ENCODE measurements at regions not wholly inside any gene's neighbourhood (a gene's known extent, or its start where the extent isn't known, plus 50 kb on each side); places are given as distances from the start of the nearest gene placed in this dataset.

GRCh38 chr15:79516155-79516554 is 84.0 kb downstream of the MINAR1 start:
- Histone ChIP-seq H3K36me3 (ENCODE audit: control insufficient read depth, low read length) (no peaks in the 10 kb centered on the region), H3K9me3 (ENCODE audit: control insufficient read depth, insufficient read depth, low read length) (no peaks in the 10 kb centered on the region), H3K79me2 (ENCODE audit: control insufficient read depth, low read length) (no peaks in the 10 kb centered on the region), H3K27ac (ENCODE audit: low read depth, low read length) (no peak overlapping the region), H3K9me2 (replicated peaks; ENCODE audit: control insufficient read depth, low read length) (no peaks in the 10 kb centered on the region), H3F3A (ENCODE audit: control insufficient read depth, insufficient read depth) (no peaks in the 10 kb centered on the region), H3K27me3 (ENCODE audit: control insufficient read depth, low read length) (no peaks in the 10 kb centered on the region), H3K4me2 (ENCODE audit: low read length) (no peak overlapping the region), H4K20me1 (ENCODE audit: control insufficient read depth, insufficient read depth, low read depth, low read length) (no peaks in the 10 kb centered on the region), H3K4me3 (ENCODE audit: low read length) (no peak overlapping the region), H3K4me1 (ENCODE audit: control insufficient read depth, low read length) (no peaks in the 10 kb centered on the region)
- TF ChIP-seq CTCF (IDR thresholded peaks at IDR 0.05; ENCODE audit: low read depth, low read length, poor library complexity, severe bottlenecking), result no peak
- no peak for TF ChIP-seq EZH2phosphoT487 (IDR thresholded peaks at IDR 0.05; ENCODE audit: borderline replicate concordance, low read length)

GRCh38 chr15:79516646-79517045 is 84.5 kb downstream of the MINAR1 start:
- Histone ChIP-seq H3K9me2 (replicated peaks; ENCODE audit: control insufficient read depth, low read length) (no peaks in the 10 kb centered on the region), H4K20me1 (ENCODE audit: control insufficient read depth, insufficient read depth, low read depth, low read length) (no peaks in the 10 kb centered on the region), H3K4me3 (ENCODE audit: low read length) (no peak overlapping the region), H3K79me2 (ENCODE audit: control insufficient read depth, low read length) (no peaks in the 10 kb centered on the region), H3K27me3 (ENCODE audit: control insufficient read depth, low read length) (no peaks in the 10 kb centered on the region), H3K27ac (ENCODE audit: low read depth, low read length) (no peak overlapping the region), H3K4me2 (ENCODE audit: low read length) (no peak overlapping the region), H3K36me3 (ENCODE audit: control insufficient read depth, low read length) (no peaks in the 10 kb centered on the region), H3K9me3 (ENCODE audit: control insufficient read depth, insufficient read depth, low read length) (no peaks in the 10 kb centered on the region), H3K4me1 (ENCODE audit: control insufficient read depth, low read length) (no peaks in the 10 kb centered on the region), H3F3A (ENCODE audit: control insufficient read depth, insufficient read depth) (no peaks in the 10 kb centered on the region)
- TF ChIP-seq CTCF (IDR thresholded peaks at IDR 0.05; ENCODE audit: low read depth, low read length, poor library complexity, severe bottlenecking) (no peak), EZH2phosphoT487 (IDR thresholded peaks at IDR 0.05; ENCODE audit: borderline replicate concordance, low read length) (no peak)

- Histone ChIP-seq H3K9me2 (replicated peaks; ENCODE audit: control insufficient read depth, low read length) (no peaks in the 10 kb centered on the region), H3F3A (ENCODE audit: control insufficient read depth, insufficient read depth) (no peaks in the 10 kb centered on the region), H4K20me1 (ENCODE audit: control insufficient read depth, insufficient read depth, low read depth, low read length) (no peaks in the 10 kb centered on the region), H3K79me2 (ENCODE audit: control insufficient read depth, low read length) (no peaks in the 10 kb centered on the region), H3K4me2 (ENCODE audit: low read length) (no peak overlapping the region), H3K4me1 (ENCODE audit: control insufficient read depth, low read length) (no peaks in the 10 kb centered on the region), H3K36me3 (ENCODE audit: control insufficient read depth, low read length) (no peaks in the 10 kb centered on the region), H3K9me3 (ENCODE audit: control insufficient read depth, insufficient read depth, low read length) (no peaks in the 10 kb centered on the region), H3K27ac (ENCODE audit: low read depth, low read length) (no peak overlapping the region), H3K4me3 (ENCODE audit: low read length) (no peak overlapping the region), H3K27me3 (ENCODE audit: control insufficient read depth, low read length) (no peaks in the 10 kb centered on the region)
- no peak for TF ChIP-seq CTCF (IDR thresholded peaks at IDR 0.05; ENCODE audit: low read depth, low read length, poor library complexity, severe bottlenecking)
- TF ChIP-seq EZH2phosphoT487 (IDR thresholded peaks at IDR 0.05; ENCODE audit: borderline replicate concordance, low read length), result no peak
Measured at GRCh38 chr15:79519628-79520027, 87.5 kb downstream of the MINAR1 start.

- no peak overlapping the region for H3K4me3 ChIP-seq (ENCODE audit: low read length)
- no peaks in the 10 kb centered on the region for H3K4me1 ChIP-seq (ENCODE audit: control insufficient read depth, low read length)
- no peak overlapping the region for H3K27ac ChIP-seq (ENCODE audit: low read depth, low read length)
- no peaks in the 10 kb centered on the region for H3K79me2 ChIP-seq (ENCODE audit: control insufficient read depth, low read length)
- no peak for TF ChIP-seq CTCF (IDR thresholded peaks at IDR 0.05; ENCODE audit: low read depth, low read length, poor library complexity, severe bottlenecking)
- TF ChIP-seq EZH2phosphoT487 (IDR thresholded peaks at IDR 0.05; ENCODE audit: borderline replicate concordance, low read length), result no peak
- no peaks in the 10 kb centered on the region for H3F3A ChIP-seq (ENCODE audit: control insufficient read depth, insufficient read depth)
- H3K9me3 ChIP-seq (ENCODE audit: control insufficient read depth, insufficient read depth, low read length), result no peaks in the 10 kb centered on the region
- no peaks in the 10 kb centered on the region for H3K9me2 ChIP-seq (replicated peaks; ENCODE audit: control insufficient read depth, low read length)
- no peaks in the 10 kb centered on the region for H4K20me1 ChIP-seq (ENCODE audit: control insufficient read depth, insufficient read depth, low read depth, low read length)
- no peaks in the 10 kb centered on the region for H3K27me3 ChIP-seq (ENCODE audit: control insufficient read depth, low read length)
- no peak overlapping the region for H3K4me2 ChIP-seq (ENCODE audit: low read length)
- H3K36me3 ChIP-seq (ENCODE audit: control insufficient read depth, low read length), result no peaks in the 10 kb centered on the region
Measured at GRCh38 chr15:79520654-79521053, 88.5 kb downstream of the MINAR1 start.
